ENCODE measurements at regions not wholly inside any gene's neighbourhood (a gene's known extent, or its start where the extent isn't known, plus 50 kb on each side); places are given as distances from the start of the nearest gene placed in this dataset.

GRCh38 chr12:32039917-32040575, 66.6 kb upstream of the BICD1 start:
- DNase-seq (ENCODE audit: low read depth) = no peak
- H3K4me3 ChIP-seq (ENCODE audit: low read depth, low read length) = no peak overlapping the region

GRCh38 chr12:32043928-32044549, 62.6 kb upstream of the BICD1 start:
- H3K4me3 ChIP-seq (ENCODE audit: low read depth, low read length) = no peak overlapping the region
- no peak for DNase-seq (ENCODE audit: low read depth)

DNA sequence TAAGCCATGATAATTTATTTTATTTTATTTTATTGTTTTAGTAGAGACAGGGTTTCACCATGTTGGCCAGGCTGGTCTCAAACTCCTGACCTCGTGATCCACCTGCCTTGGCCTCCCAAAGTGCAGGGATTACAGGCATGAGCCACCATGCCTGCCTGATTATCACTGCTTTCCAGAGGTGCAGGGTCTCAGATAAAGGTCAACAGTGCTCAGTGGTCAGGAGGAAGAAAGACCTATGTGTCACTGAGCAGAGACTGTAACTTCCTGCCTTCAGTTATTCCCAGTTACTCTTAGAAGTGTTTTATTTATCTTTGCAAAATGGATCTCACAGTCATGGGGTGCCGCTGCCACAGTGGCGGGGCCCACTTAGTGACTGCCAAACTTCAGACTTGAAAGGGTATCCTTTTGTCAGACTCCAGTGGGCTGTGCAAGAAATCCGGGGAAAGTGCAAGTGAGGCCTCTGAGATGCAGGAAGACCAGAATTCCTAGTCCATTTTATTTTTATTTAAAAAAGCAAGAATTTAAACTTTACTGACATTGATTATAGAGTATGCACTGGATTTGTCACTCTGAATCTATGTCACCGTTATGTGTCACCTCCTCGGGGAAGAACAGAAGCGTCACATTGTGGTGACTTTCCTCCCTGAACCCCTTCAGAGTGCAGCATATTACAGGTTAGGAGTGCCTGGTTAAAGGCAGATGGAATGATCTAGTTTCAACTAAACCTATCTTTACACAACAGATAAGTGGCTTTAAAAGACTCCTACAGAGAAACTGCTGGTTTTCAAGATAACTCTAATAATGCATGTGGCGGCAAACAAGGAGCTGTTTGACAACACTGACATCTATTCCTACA, 59.1 kb upstream of the BICD1 start:
- no peak overlapping the region for H3K4me3 ChIP-seq (ENCODE audit: low read depth, low read length)
- DNase-seq (ENCODE audit: low read depth) = no peak

DNA sequence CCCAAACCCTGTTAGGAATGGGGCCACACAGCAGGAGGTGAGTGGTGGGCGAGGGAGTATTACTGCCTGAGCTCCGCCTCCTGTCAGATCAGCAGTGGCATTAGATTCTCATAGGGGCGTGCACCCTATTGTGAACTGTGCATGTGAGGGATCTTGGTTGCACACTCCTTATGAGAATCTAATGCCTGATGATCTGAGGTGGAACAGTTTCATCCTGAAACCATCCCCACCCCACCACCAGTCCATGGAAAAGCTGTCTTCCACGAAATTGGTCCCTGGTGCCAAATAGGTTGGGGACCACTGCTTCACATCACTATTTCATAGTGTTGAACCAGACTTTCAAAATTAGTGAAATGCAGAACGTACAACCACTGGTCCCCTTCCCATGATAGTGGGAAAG, 57.9 kb upstream of the BICD1 start:
- DNase-seq (ENCODE audit: low read depth) = no peak
- H3K4me3 ChIP-seq (ENCODE audit: low read depth, low read length) = no peak overlapping the region

- H3K4me3 ChIP-seq (ENCODE audit: low read depth, low read length) = no peak overlapping the region
- DNase-seq (ENCODE audit: low read depth) = no peak
These were observed 56.7 kb upstream of the BICD1 start for GRCh38 chr12:32049956-32050355.

- H3K4me3 ChIP-seq (ENCODE audit: low read depth, low read length) = no peak overlapping the region
- peak; percentile 75 for DNase-seq (ENCODE audit: low read depth)
These were observed 55.0 kb upstream of the BICD1 start for GRCh38 chr12:32051511-32052211.

- no peak overlapping the region for H3K4me3 ChIP-seq (ENCODE audit: low read depth, low read length)
- no peak for DNase-seq (ENCODE audit: low read depth)
These were observed 54.4 kb upstream of the BICD1 start for GRCh38 chr12:32052212-32052713.

DNA sequence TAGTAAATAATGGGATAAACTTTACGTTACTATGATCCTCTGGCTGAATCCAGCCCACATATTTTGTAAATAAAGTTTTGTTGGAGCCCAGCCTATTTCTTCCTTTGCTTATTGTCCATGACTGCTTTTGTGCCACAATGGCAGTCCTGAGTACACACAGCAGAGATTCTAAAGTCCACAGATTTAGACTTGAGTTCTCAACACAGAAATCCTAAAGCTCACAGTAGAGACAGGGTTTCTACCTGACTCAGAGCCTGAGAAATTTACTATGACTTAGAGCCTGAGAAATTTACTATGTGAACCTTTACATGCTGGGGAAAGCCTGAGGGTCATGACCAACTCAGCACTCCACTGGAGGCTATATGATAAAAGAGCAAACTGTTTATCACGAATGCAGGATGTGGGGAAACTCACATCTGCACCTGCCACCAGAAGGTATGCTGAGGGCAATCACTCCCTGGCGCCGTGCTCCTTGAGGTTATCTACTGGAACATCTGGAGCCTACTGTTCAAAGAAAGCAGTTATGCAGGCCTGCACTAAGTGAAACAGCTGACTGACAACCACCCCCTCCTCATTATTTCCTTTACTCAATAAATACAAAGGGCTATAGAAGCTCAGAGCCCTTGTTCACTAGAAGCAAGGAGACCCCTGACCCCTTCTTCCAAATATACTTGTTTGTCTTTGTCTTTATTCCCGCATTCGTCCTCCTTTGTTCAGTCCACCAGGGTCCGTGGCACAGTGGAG, 52.6 kb upstream of the BICD1 start:
- no peak overlapping the region for H3K4me3 ChIP-seq (ENCODE audit: low read depth, low read length)
- DNase-seq (ENCODE audit: low read depth) = no peak
